ENCODE measurements at regions not wholly inside any gene's neighbourhood (a gene's known extent, or its start where the extent isn't known, plus 50 kb on each side); places are given as distances from the start of the nearest gene placed in this dataset.

DNA sequence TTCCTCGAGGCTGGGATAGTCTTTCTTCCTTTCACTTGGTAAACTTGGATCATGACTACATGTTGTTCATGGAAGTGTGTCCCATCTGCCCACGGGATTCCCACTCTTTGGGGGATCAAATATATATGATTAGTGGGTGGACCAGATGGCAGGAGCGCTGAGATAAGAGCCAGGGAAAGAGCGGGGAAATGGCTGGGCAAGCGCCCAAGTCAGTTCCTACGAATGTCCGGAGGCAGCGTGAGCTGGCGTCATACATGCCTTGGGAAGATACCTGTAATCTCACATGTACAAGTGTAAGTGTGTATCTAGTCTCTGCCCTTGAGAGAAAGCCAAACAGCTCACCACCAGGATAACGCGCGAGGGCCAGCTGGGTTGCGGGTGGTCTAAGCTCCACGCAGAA, 62.3 kb downstream of the FZD10 start:
- TF ChIP-seq, protein P1, sequence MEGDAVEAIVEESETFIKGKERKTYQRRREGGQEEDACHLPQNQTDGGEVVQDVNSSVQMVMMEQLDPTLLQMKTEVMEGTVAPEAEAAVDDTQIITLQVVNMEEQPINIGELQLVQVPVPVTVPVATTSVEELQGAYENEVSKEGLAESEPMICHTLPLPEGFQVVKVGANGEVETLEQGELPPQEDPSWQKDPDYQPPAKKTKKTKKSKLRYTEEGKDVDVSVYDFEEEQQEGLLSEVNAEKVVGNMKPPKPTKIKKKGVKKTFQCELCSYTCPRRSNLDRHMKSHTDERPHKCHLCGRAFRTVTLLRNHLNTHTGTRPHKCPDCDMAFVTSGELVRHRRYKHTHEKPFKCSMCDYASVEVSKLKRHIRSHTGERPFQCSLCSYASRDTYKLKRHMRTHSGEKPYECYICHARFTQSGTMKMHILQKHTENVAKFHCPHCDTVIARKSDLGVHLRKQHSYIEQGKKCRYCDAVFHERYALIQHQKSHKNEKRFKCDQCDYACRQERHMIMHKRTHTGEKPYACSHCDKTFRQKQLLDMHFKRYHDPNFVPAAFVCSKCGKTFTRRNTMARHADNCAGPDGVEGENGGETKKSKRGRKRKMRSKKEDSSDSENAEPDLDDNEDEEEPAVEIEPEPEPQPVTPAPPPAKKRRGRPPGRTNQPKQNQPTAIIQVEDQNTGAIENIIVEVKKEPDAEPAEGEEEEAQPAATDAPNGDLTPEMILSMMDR (conservative IDR thresholded peaks at IDR 0.05) = no peak
- Mint-ChIP-seq H3K4me1 (peaks cover 10% of the 10 kb centered on the region), H3K4me3 (no peak overlapping the region), H3K36me3 (ENCODE audit: low read depth) (peaks cover under 1% of the 10 kb centered on the region), H3K9me3 (peaks cover 15% of the 10 kb centered on the region), H3K27me3 (ENCODE audit: insufficient read depth) (peaks cover 44% of the 10 kb centered on the region), H3K27ac (no peak overlapping the region)
- whole genome bisulfite sequencing, 2 experiments (ENCODE audit: insufficient coverage in 1 of 2, insufficient read length in 1 of 2) = 91 to 94% methylated on average over 8 to 14 of the region's 14 CpGs
- Histone ChIP-seq H3K4me1 (ENCODE audit: control insufficient read depth, insufficient read depth, low read length) (no peaks in the 10 kb centered on the region), H3K4me3 (ENCODE audit: low read length) (no peak overlapping the region), H3K27ac (ENCODE audit: low read depth, low read length) (no peak overlapping the region), H3K36me3 (ENCODE audit: control insufficient read depth, insufficient read depth, low read length) (no peaks in the 10 kb centered on the region), H3K9me3 (ENCODE audit: control insufficient read depth, low read length) (no peaks in the 10 kb centered on the region), H3K9ac (ENCODE audit: extremely low read depth, low read length, poor library complexity, severe bottlenecking) (no peak overlapping the region), H3K27me3 (ENCODE audit: control insufficient read depth, insufficient read depth, low read length, poor library complexity, severe bottlenecking) (peaks cover 70% of the 10 kb centered on the region)
- DNase-seq = peak; percentile 37

DNA sequence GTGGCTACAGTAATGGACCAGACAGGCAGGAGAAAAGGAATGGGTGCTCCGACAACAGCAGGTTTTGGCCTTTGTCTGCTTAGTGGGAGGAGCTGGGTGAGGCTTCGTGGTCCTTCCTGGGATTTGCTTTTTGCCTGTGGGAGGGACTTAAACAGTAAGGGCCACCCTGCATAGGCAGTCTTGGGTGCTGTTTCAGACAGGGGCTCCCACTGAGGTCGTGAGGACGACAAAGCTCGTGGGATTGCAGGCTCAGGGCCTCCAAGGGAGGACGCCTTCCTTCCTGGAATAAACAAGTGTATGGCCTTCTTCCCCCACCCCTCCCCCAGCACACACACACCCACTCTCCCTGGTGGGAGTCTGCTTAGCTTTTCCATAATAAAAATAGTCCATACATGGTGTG, 63.1 kb downstream of the FZD10 start:
- H3K36me3 ChIP-seq (ENCODE audit: control insufficient read depth, insufficient read depth, low read length) = no peaks in the 10 kb centered on the region
- no peak overlapping the region for H3K9ac ChIP-seq (ENCODE audit: extremely low read depth, low read length, poor library complexity, severe bottlenecking)
- TF ChIP-seq, protein P1 (conservative IDR thresholded peaks at IDR 0.05) = no peak
- peak; percentile 51 for DNase-seq
- H3K9me3 ChIP-seq (ENCODE audit: control insufficient read depth, low read length) = no peaks in the 10 kb centered on the region
- peaks cover 63% of the 10 kb centered on the region for H3K27me3 ChIP-seq (ENCODE audit: control insufficient read depth, insufficient read depth, low read length, poor library complexity, severe bottlenecking)
- Mint-ChIP-seq H3K4me1 (peaks cover 4% of the 10 kb centered on the region), H3K27ac (no peak overlapping the region), H3K9me3 (peaks cover 20% of the 10 kb centered on the region), H3K36me3 (ENCODE audit: low read depth) (peaks cover 2% of the 10 kb centered on the region), H3K4me3 (no peak overlapping the region), H3K27me3 (ENCODE audit: insufficient read depth) (peaks cover 45% of the 10 kb centered on the region)
- H3K4me3 ChIP-seq (ENCODE audit: low read length) = no peak overlapping the region
- H3K27ac ChIP-seq (ENCODE audit: low read depth, low read length) = peak overlapping the region; percentile 24
- WGBS, 2 experiments (ENCODE audit: insufficient coverage in 1 of 2, insufficient read length in 1 of 2) = 64 to 81% methylated on average over 2 to 6 of the region's 6 CpGs
- no peaks in the 10 kb centered on the region for H3K4me1 ChIP-seq (ENCODE audit: control insufficient read depth, insufficient read depth, low read length)

GRCh38 chr12:130226126-130226525, 63.9 kb downstream of the FZD10 start:
- peaks cover 2% of the 10 kb centered on the region for H3K36me3 Mint-ChIP-seq (ENCODE audit: low read depth)
- no peak overlapping the region for H3K27ac Mint-ChIP-seq
- DNase-seq = peak; percentile 36
- no peak overlapping the region for H3K4me3 Mint-ChIP-seq
- Histone ChIP-seq H3K9ac (ENCODE audit: extremely low read depth, low read length, poor library complexity, severe bottlenecking) (no peak overlapping the region), H3K27ac (ENCODE audit: low read depth, low read length) (peak overlapping the region; percentile 29), H3K4me1 (ENCODE audit: control insufficient read depth, insufficient read depth, low read length) (no peaks in the 10 kb centered on the region), H3K36me3 (ENCODE audit: control insufficient read depth, insufficient read depth, low read length) (no peaks in the 10 kb centered on the region), H3K9me3 (ENCODE audit: control insufficient read depth, low read length) (no peaks in the 10 kb centered on the region), H3K27me3 (ENCODE audit: control insufficient read depth, insufficient read depth, low read length, poor library complexity, severe bottlenecking) (peaks cover 55% of the 10 kb centered on the region), H3K4me3 (ENCODE audit: low read length) (no peak overlapping the region)
- TF ChIP-seq, protein P1 (conservative IDR thresholded peaks at IDR 0.05) = no peak
- H3K9me3 Mint-ChIP-seq = peaks cover 27% of the 10 kb centered on the region
- 57 to 76% methylated on average over 6 to 11 of the region's 11 CpGs for WGBS, 2 experiments (ENCODE audit: insufficient coverage in 1 of 2, insufficient read length in 1 of 2)
- no peaks in the 10 kb centered on the region for H3K4me1 Mint-ChIP-seq
- peaks cover 52% of the 10 kb centered on the region for H3K27me3 Mint-ChIP-seq (ENCODE audit: insufficient read depth)
